ENCODE measurements at regions not wholly inside any gene's neighbourhood (a gene's known extent, or its start where the extent isn't known, plus 50 kb on each side); places are given as distances from the start of the nearest gene placed in this dataset.

- TF ChIP-seq CTCF (optimal IDR thresholded peaks at IDR 0.05 in 1 of 3, IDR thresholded peaks at IDR 0.05 in 1 of 3, conservative IDR thresholded peaks at IDR 0.05 in 1 of 3; ENCODE audit: extremely low read depth in 1 of 3, insufficient read depth in 2 of 3, low read length in 3 of 3) (no peak), EZH2 (IDR thresholded peaks at IDR 0.05; ENCODE audit: low read length) (no peak)
Measured at GRCh38 chr18:71221405-71221804, 932.6 kb downstream of the SOCS6 start.
